ENCODE measurements at regions not wholly inside any gene's neighbourhood (a gene's known extent, or its start where the extent isn't known, plus 50 kb on each side); places are given as distances from the start of the nearest gene placed in this dataset.

- no peak for DNase-seq (ENCODE audit: low read depth)
- TF ChIP-seq CTCF (conservative IDR thresholded peaks at IDR 0.05; ENCODE audit: control insufficient read depth, insufficient read depth, low read depth, low read length) = no peak
- no peak overlapping the region for H3K4me3 ChIP-seq (ENCODE audit: control insufficient read depth, low read depth, low read length)
Observed at GRCh38 chr20:11982955-11983470, 65.3 kb downstream of the BTBD3 start.

- DNase-seq (ENCODE audit: low read depth) = no peak
- TF ChIP-seq CTCF (conservative IDR thresholded peaks at IDR 0.05; ENCODE audit: control insufficient read depth, insufficient read depth, low read depth, low read length) = no peak
Observed at GRCh38 chr20:11986954-11987353, 69.3 kb downstream of the BTBD3 start.

DNA sequence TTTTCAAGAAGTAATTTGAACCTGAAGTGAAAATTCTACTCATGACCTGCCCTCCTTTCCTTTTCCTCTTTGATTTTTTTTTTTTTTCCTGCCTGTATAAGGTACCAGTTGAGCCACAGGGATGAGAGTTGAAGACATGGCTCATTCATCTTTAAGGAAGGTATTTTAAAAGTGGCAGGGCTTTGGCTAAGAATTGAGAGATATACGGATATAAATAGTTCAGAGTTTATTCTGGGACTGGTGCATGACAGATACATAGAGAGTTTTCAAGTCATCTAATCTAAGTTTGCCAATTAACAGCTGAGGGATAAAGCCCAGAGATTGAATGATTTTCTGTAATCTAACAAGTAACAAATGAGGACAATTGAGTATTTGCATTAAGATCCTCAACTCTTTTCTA is 69.8 kb downstream of the BTBD3 start:
- H3K4me3 ChIP-seq (ENCODE audit: control insufficient read depth, low read depth, low read length) = no peak overlapping the region
- DNase-seq (ENCODE audit: low read depth) = no peak
- no peak for TF ChIP-seq CTCF (conservative IDR thresholded peaks at IDR 0.05; ENCODE audit: control insufficient read depth, insufficient read depth, low read depth, low read length)

More at GRCh38 chr20:11986954-11987353, 69.3 kb downstream of the BTBD3 start:
- H3K4me3 ChIP-seq (ENCODE audit: control insufficient read depth, low read depth, low read length) = no peak overlapping the region

- DNase-seq (ENCODE audit: low read depth) = no peak
- no peak for TF ChIP-seq CTCF (conservative IDR thresholded peaks at IDR 0.05; ENCODE audit: control insufficient read depth, insufficient read depth, low read depth, low read length)
- H3K4me3 ChIP-seq (ENCODE audit: control insufficient read depth, low read depth, low read length) = no peak overlapping the region
Observed at GRCh38 chr20:11989018-11989771, 71.5 kb downstream of the BTBD3 start.

- no peak for TF ChIP-seq CTCF (conservative IDR thresholded peaks at IDR 0.05; ENCODE audit: control insufficient read depth, insufficient read depth, low read depth, low read length)
- no peak for DNase-seq (ENCODE audit: low read depth)
- no peak overlapping the region for H3K4me3 ChIP-seq (ENCODE audit: control insufficient read depth, low read depth, low read length)
Observed at GRCh38 chr20:11992426-11992825, 74.7 kb downstream of the BTBD3 start.

DNA sequence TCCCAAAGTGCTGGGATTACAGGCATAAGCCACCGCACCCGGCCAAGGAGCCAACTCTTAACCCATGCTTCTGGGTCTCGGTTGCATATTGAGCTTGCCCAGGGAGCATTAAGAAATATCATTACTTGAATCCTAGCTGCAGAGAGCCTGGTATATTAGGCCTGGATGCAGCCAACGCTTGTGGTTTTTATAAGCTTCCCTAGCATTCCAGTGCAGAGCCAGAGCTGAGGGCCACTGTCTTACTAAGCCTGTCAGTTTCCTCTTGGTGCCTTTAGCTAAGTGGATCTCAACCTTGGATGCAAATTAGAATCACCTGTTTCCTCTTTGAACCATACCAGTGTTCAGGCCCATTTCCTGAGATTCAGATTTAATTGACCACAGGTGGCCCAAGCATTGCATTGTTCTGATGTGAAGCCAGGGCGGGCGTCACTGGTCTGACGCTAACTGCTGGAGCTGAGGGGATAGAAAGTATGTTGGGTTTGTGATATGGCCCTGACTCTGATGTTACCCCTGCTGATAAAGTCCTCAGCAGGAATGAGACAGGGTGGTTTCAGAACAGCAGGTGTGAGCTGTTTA is 76.3 kb downstream of the BTBD3 start:
- DNase-seq (ENCODE audit: low read depth) = no peak
- H3K4me3 ChIP-seq (ENCODE audit: control insufficient read depth, low read depth, low read length) = no peak overlapping the region
- no peak for TF ChIP-seq CTCF (conservative IDR thresholded peaks at IDR 0.05; ENCODE audit: control insufficient read depth, insufficient read depth, low read depth, low read length)
